ENCODE measurements at regions not wholly inside any gene's neighbourhood (a gene's known extent, or its start where the extent isn't known, plus 50 kb on each side); places are given as distances from the start of the nearest gene placed in this dataset.

GRCh38 chr16:73663720-73664119 lies 615.8 kb upstream of the ZFHX3 start:
- DNase-seq = no peak

- DNase-seq = no peak
Observed at GRCh38 chr16:73636196-73636595, 588.3 kb upstream of the ZFHX3 start.

GRCh38 chr16:73629011-73629410 lies 581.1 kb upstream of the ZFHX3 start:
- DNase-seq = no peak

- no peak for DNase-seq
Observed at GRCh38 chr16:73617738-73618137, 569.8 kb upstream of the ZFHX3 start.

- DNase-seq = no peak
Observed at GRCh38 chr16:73616770-73617169, 568.8 kb upstream of the ZFHX3 start.

GRCh38 chr16:73616166-73616753 lies 568.3 kb upstream of the ZFHX3 start:
- DNase-seq = no peak

GRCh38 chr16:73615071-73615940 lies 567.4 kb upstream of the ZFHX3 start:
- no peak for DNase-seq

GRCh38 chr16:73614131-73614530 lies 566.2 kb upstream of the ZFHX3 start:
- no peak for DNase-seq

GRCh38 chr16:73610605-73611156 lies 562.8 kb upstream of the ZFHX3 start:
- no peak for DNase-seq

GRCh38 chr16:73610160-73610559 lies 562.2 kb upstream of the ZFHX3 start:
- no peak for DNase-seq

- no peak for DNase-seq
Observed at GRCh38 chr16:73608911-73609310, 561.0 kb upstream of the ZFHX3 start.

- no peak for DNase-seq
Observed at GRCh38 chr16:73605309-73605708, 557.4 kb upstream of the ZFHX3 start.

- no peak for DNase-seq
Observed at GRCh38 chr16:73601911-73602310, 554.0 kb upstream of the ZFHX3 start.

GRCh38 chr16:73599870-73600269 lies 551.9 kb upstream of the ZFHX3 start:
- DNase-seq = no peak

- no peak for DNase-seq
Observed at GRCh38 chr16:73599351-73599750, 551.4 kb upstream of the ZFHX3 start.

GRCh38 chr16:73584157-73584556 lies 536.2 kb upstream of the ZFHX3 start:
- DNase-seq = no peak

GRCh38 chr16:73572135-73572828 lies 524.4 kb upstream of the ZFHX3 start:
- DNase-seq = no peak

GRCh38 chr16:73569266-73569980 lies 521.5 kb upstream of the ZFHX3 start:
- DNase-seq = no peak

- DNase-seq = no peak
Observed at GRCh38 chr16:73568769-73569168, 520.8 kb upstream of the ZFHX3 start.

GRCh38 chr16:73565925-73566324 lies 518.0 kb upstream of the ZFHX3 start:
- DNase-seq = no peak

GRCh38 chr16:73565263-73565662 lies 517.3 kb upstream of the ZFHX3 start:
- no peak for DNase-seq

- no peak for DNase-seq
Observed at GRCh38 chr16:73563709-73564108, 515.8 kb upstream of the ZFHX3 start.

- no peak for DNase-seq
Observed at GRCh38 chr16:73560497-73560896, 512.6 kb upstream of the ZFHX3 start.
